ENCODE measurements at regions not wholly inside any gene's neighbourhood (a gene's known extent, or its start where the extent isn't known, plus 50 kb on each side); places are given as distances from the start of the nearest gene placed in this dataset.

GRCh38 chr2:4900861-4901770 is 791.1 kb upstream of the SOX11 start:
- H2AFZ ChIP-seq (ENCODE audit: low read length): no peak overlapping the region
- no peaks in the 10 kb centered on the region for H3K36me3 ChIP-seq (replicated peaks in 1 of 2; ENCODE audit: control insufficient read depth in 1 of 2, insufficient read depth in 2 of 2, low read length in 2 of 2)
- no peak for DNase-seq (ENCODE audit: low spot score)
- ChIA-PET POLR2A (no interaction called here), CTCF (ENCODE audit: low intra/inter-chr PET ratio, low total read pairs) (no interaction called here)
- no peak overlapping the region for H3K9ac ChIP-seq (ENCODE audit: insufficient read depth, low read depth, low read length)
- intact Hi-C loops (cut with micrococcal nuclease; ENCODE audit: unreplicated experiment) (no loop called here), in situ Hi-C loops (cut with HindIII; ENCODE audit: extremely low pct_ligation_motif_present, low pct_unique_long_range_greater_than_20kb) (no loop called here)
- H4K20me1 ChIP-seq (ENCODE audit: insufficient read depth, low read length): no peaks in the 10 kb centered on the region
- H3K79me2 ChIP-seq (ENCODE audit: insufficient read depth, low read length): no peaks in the 10 kb centered on the region
- BruUV-seq (replicated peaks): no TSS peak
- H3K27ac ChIP-seq (ENCODE audit: extremely low read length, insufficient read depth, low read length): no peak overlapping the region
- H3K4me3 ChIP-seq (replicated peaks in 1 of 3; ENCODE audit: insufficient read depth in 1 of 3, low read depth in 2 of 3, low read length in 3 of 3): no peak overlapping the region
- H3K4me2 ChIP-seq (ENCODE audit: low read depth, low read length): no peak overlapping the region
- H3K27me3 ChIP-seq (ENCODE audit: control insufficient read depth in 1 of 2, insufficient read depth in 2 of 2, low read length in 2 of 2): no peaks in the 10 kb centered on the region
- peaks cover 70% of the 10 kb centered on the region for H3K9me3 ChIP-seq (ENCODE audit: low read length)
- FAIRE-seq: no peak
- no peaks in the 10 kb centered on the region for H3K4me1 ChIP-seq (ENCODE audit: insufficient read depth, low read length)
- ATAC-seq: no peak
- WGBS (ENCODE audit: low lambda C conversion rate): 17% methylated on average over 11 of the region's 11 CpGs
- no peak for TF ChIP-seq TCF12 (IDR thresholded peaks at IDR 0.05)
- TF ChIP-seq TCF12 (CRISPR knock-in tag; IDR thresholded peaks at IDR 0.05): no peak
- no peak for TF ChIP-seq ZNF274 (CRISPR knock-in tag; IDR thresholded peaks at IDR 0.05)
- TF ChIP-seq ZNF329 (CRISPR knock-in tag; IDR thresholded peaks at IDR 0.05; ENCODE audit: low read depth): no peak
- TF ChIP-seq HNRNPK (IDR thresholded peaks at IDR 0.05; ENCODE audit: low read depth, low read length, poor library complexity, severe bottlenecking): no peak
- TF ChIP-seq FOXP1 (IDR thresholded peaks at IDR 0.05): no peak
- TF ChIP-seq FOXP1 (CRISPR knock-in tag; IDR thresholded peaks at IDR 0.05): no peak
- no peak for TF ChIP-seq AKAP8 (CRISPR knock-in tag; IDR thresholded peaks at IDR 0.05)
- TF ChIP-seq ZBTB38 (CRISPR knock-in tag; IDR thresholded peaks at IDR 0.05): no peak
- no peak for TF ChIP-seq ZNF407 (CRISPR knock-in tag; IDR thresholded peaks at IDR 0.05; ENCODE audit: not compliant biosample characterization)
- no peak for TF ChIP-seq THYN1 (CRISPR knock-in tag; IDR thresholded peaks at IDR 0.05; ENCODE audit: borderline replicate concordance, low read depth)
- no peak for TF ChIP-seq ZBTB1 (CRISPR knock-in tag; IDR thresholded peaks at IDR 0.05; ENCODE audit: borderline replicate concordance)
- TF ChIP-seq FOSL1 (CRISPR knock-in tag; IDR thresholded peaks at IDR 0.05; ENCODE audit: borderline replicate concordance): no peak
- TF ChIP-seq SCMH1 (CRISPR knock-in tag; IDR thresholded peaks at IDR 0.05; ENCODE audit: borderline replicate concordance): no peak
- TF ChIP-seq ZBTB34 (CRISPR knock-in tag; IDR thresholded peaks at IDR 0.05): no peak
